ENCODE measurements at regions not wholly inside any gene's neighbourhood (a gene's known extent, or its start where the extent isn't known, plus 50 kb on each side); places are given as distances from the start of the nearest gene placed in this dataset.

- TF ChIP-seq POLR2AphosphoS5 (IDR thresholded peaks at IDR 0.05) (no peak), CTCF (IDR thresholded peaks at IDR 0.05; ENCODE audit: poor library complexity, severe bottlenecking) (no peak), EP300 (conservative IDR thresholded peaks at IDR 0.05; ENCODE audit: poor library complexity, severe bottlenecking) (no peak), REST (IDR thresholded peaks at IDR 0.05; ENCODE audit: borderline replicate concordance) (no peak), TAF1 (IDR thresholded peaks at IDR 0.05; ENCODE audit: low read depth) (no peak), RAD21 (conservative IDR thresholded peaks at IDR 0.05) (no peak)
Observed at GRCh38 chr6:80435457-80435856, 329.0 kb downstream of the BCKDHB start.
